A673 (cell line): ENCODE measurements at regions not wholly inside any gene's neighbourhood (a gene's known extent, or its start where the extent isn't known, plus 50 kb on each side); places are given as distances from the start of the nearest gene placed in this dataset.

Source experiments
- BruUV-seq: library from RNA; stranded (reverse); fragments of 400-500 nt; replicated peaks from 2 replicates; lab custom pipeline; 2021; lab: Mats Ljungman, UMichigan
- CTCF ChIA-PET: fragments of 300-600 bp; sonication (Branson Sonifier 250); formaldehyde crosslinking; loops from one replicate; lab custom pipeline; 2022; ENCODE audit warnings: antibody characterized with exemption; lab: Charles Lee
- POLR2A ChIA-PET: fragments of 300-600 bp; sonication (Branson Sonifier 250); formaldehyde crosslinking; loops from one replicate; lab custom pipeline; 2022; ENCODE audit warnings: antibody characterized with exemption; ENCODE audit not compliant: low non-redundant PET; lab: Charles Lee
- DNase-seq: peaks from one replicate; pipeline ENCODE4 v3.0.0-alpha.2; 2015; ENCODE audit warnings: low spot score
- H3K27ac ChIP-seq: fragments of 200-600 bp; sonication (generic); 2 replicates; pipeline ENCODE4 v1.5.1; 2016; ENCODE audit warnings: mixed run types, low read depth, mild to moderate bottlenecking, mixed read lengths, antibody characterized with exemption, low read length; ENCODE audit not compliant: poor library complexity, severe bottlenecking
- H3K27me3 ChIP-seq: fragments of 200-600 bp; sonication (generic); replicated peaks from 2 replicates; pipeline ENCODE4 v1.6.1; 2017; ENCODE audit warnings: mixed run types, low read depth, mild to moderate bottlenecking, mixed read lengths, antibody characterized with exemption, low read length; ENCODE audit not compliant: insufficient read depth, poor library complexity
- H3K36me3 ChIP-seq: fragments of 200-600 bp; sonication (generic); 2 replicates; pipeline ENCODE4 v1.6.1; 2016; ENCODE audit warnings: mixed run types, mild to moderate bottlenecking, mixed read lengths, antibody characterized with exemption, low read length; ENCODE audit not compliant: insufficient read depth, poor library complexity, severe bottlenecking
- H3K4me1 ChIP-seq: fragments of 200-600 bp; sonication (generic); 2 replicates; pipeline ENCODE4 v1.6.1; 2017; ENCODE audit warnings: mixed run types, mild to moderate bottlenecking, mixed read lengths, antibody characterized with exemption, low read length; ENCODE audit not compliant: insufficient read depth, poor library complexity, severe bottlenecking
- H3K4me3 ChIP-seq: fragments of 200-600 bp; sonication (generic); 2 replicates; pipeline ENCODE4 v1.5.1; 2016; ENCODE audit warnings: low read depth, mixed run types, mild to moderate bottlenecking, mixed read lengths, low read length; ENCODE audit not compliant: poor library complexity, severe bottlenecking
- H3K9me3 ChIP-seq: fragments of 200-600 bp; sonication (generic); 2 replicates; pipeline ENCODE4 v1.6.1; 2016; ENCODE audit warnings: mixed run types, low read depth, mild to moderate bottlenecking, mixed read lengths, antibody characterized with exemption, low read length; ENCODE audit not compliant: poor library complexity, severe bottlenecking
- CTCF ChIP-seq: fragments of 300-800, 200-600 bp; sonication (generic); conservative IDR thresholded peaks from 2 replicates; pipeline ENCODE4 v1.5.1; 2017; ENCODE audit warnings: low read depth, mild to moderate bottlenecking, antibody characterized with exemption, low read length, moderate library complexity, mixed read lengths
- EZH2 ChIP-seq: fragments of 200-600 bp; sonication (generic); IDR thresholded peaks from 2 replicates; pipeline ENCODE4 v1.6.1; 2017; ENCODE audit warnings: borderline replicate concordance, low read depth, mild to moderate bottlenecking, mixed read lengths, antibody characterized with exemption, low read length; ENCODE audit not compliant: poor library complexity, severe bottlenecking
- intact Hi-C: fragments of 100-400 bp; cut with micrococcal nuclease; formaldehyde crosslinking; loops from one replicate; pipeline ENCODE4 v1.10.0; 2022; ENCODE audit not compliant: unreplicated experiment

- intact Hi-C loops = no loop called here
- no peak for TF ChIP-seq EZH2
- no peak for TF ChIP-seq CTCF
- H3K27me3 ChIP-seq = no peaks in the 10 kb centered on the region
- BruUV-seq = no TSS peak
- H3K27ac ChIP-seq = no peak overlapping the region
- no peaks in the 10 kb centered on the region for H3K36me3 ChIP-seq
- H3K4me1 ChIP-seq = no peaks in the 10 kb centered on the region
- ChIA-PET POLR2A (no interaction called here), CTCF (no interaction called here)
- H3K4me3 ChIP-seq = no peak overlapping the region
- H3K9me3 ChIP-seq = no peaks in the 10 kb centered on the region
- DNase-seq = no peak
These were observed 178.2 kb upstream of the ATP10B start for GRCh38 chr5:161030229-161030628.

GRCh38 chr5:161027763-161028162 lies 175.8 kb upstream of the ATP10B start:
- intact Hi-C loops = no loop called here
- POLR2A ChIA-PET = no interaction called here
- DNase-seq = no peak
- Histone ChIP-seq H3K4me3 (no peak overlapping the region), H3K36me3 (no peaks in the 10 kb centered on the region), H3K27ac (no peak overlapping the region), H3K27me3 (no peaks in the 10 kb centered on the region), H3K9me3 (no peaks in the 10 kb centered on the region), H3K4me1 (no peaks in the 10 kb centered on the region)
- no TSS peak for BruUV-seq
- TF ChIP-seq EZH2 (no peak), CTCF (no peak)
- CTCF ChIA-PET = no interaction called here

- CTCF ChIA-PET = no interaction called here
- H3K9me3 ChIP-seq = no peaks in the 10 kb centered on the region
- no peak for DNase-seq
- no peaks in the 10 kb centered on the region for H3K4me1 ChIP-seq
- H3K36me3 ChIP-seq = no peaks in the 10 kb centered on the region
- no peak for TF ChIP-seq EZH2
- TF ChIP-seq CTCF = no peak
- intact Hi-C loops = no loop called here
- H3K4me3 ChIP-seq = no peak overlapping the region
- POLR2A ChIA-PET = no interaction called here
- no peak overlapping the region for H3K27ac ChIP-seq
- no TSS peak for BruUV-seq
- no peaks in the 10 kb centered on the region for H3K27me3 ChIP-seq
These were observed 171.5 kb upstream of the ATP10B start for GRCh38 chr5:161023551-161023950.
